GM21360 (cell line): ENCODE measurements at regions not wholly inside any gene's neighbourhood (a gene's known extent, or its start where the extent isn't known, plus 50 kb on each side); places are given as distances from the start of the nearest gene placed in this dataset.

Experiments
- ATAC-seq: cut with Tn5 transposase; IDR thresholded peaks from one replicate; pipeline ENCODE4 v1.9.1; 2021; ENCODE audit warnings: mild to moderate bottlenecking, moderate library complexity; ENCODE audit not compliant: unreplicated experiment

- no peak for ATAC-seq
Observed at GRCh38 chr2:122003196-122003940, 247.9 kb downstream of the TSN start.

- ATAC-seq = no peak
Observed at GRCh38 chr2:122007126-122007525, 251.7 kb downstream of the TSN start.

- ATAC-seq = no peak
Observed at GRCh38 chr2:122007577-122007976, 252.1 kb downstream of the TSN start.

- ATAC-seq = no peak
Observed at GRCh38 chr2:122009561-122009960, 254.1 kb downstream of the TSN start.

GRCh38 chr2:122011493-122012270, 256.2 kb downstream of the TSN start:
- no peak for ATAC-seq

- ATAC-seq = no peak
Observed at GRCh38 chr2:122018736-122019135, 263.3 kb downstream of the TSN start.

- no peak for ATAC-seq
Observed at GRCh38 chr2:122019724-122020123, 264.3 kb downstream of the TSN start.

GRCh38 chr2:122020377-122020776, 264.9 kb downstream of the TSN start:
- ATAC-seq = no peak

GRCh38 chr2:122021941-122022340, 266.5 kb downstream of the TSN start:
- no peak for ATAC-seq

- ATAC-seq = no peak
Observed at GRCh38 chr2:122022531-122022930, 267.1 kb downstream of the TSN start.

GRCh38 chr2:122023059-122023864, 267.8 kb downstream of the TSN start:
- no peak for ATAC-seq

- ATAC-seq = no peak
Observed at GRCh38 chr2:122027510-122028217, 272.2 kb downstream of the TSN start.

- ATAC-seq = no peak
Observed at GRCh38 chr2:122028371-122029100, 273.1 kb downstream of the TSN start.

GRCh38 chr2:122029456-122029855, 274.0 kb downstream of the TSN start:
- no peak for ATAC-seq

- ATAC-seq = no peak
Observed at GRCh38 chr2:122029945-122030344, 274.5 kb downstream of the TSN start.

GRCh38 chr2:122031544-122032263, 276.3 kb downstream of the TSN start:
- no peak for ATAC-seq

- ATAC-seq = no peak
Observed at GRCh38 chr2:122032264-122032645, 276.8 kb downstream of the TSN start.

GRCh38 chr2:122033778-122034177, 278.3 kb downstream of the TSN start:
- ATAC-seq = no peak

GRCh38 chr2:122034344-122034743, 278.9 kb downstream of the TSN start:
- no peak for ATAC-seq

- no peak for ATAC-seq
Observed at GRCh38 chr2:122034777-122035176, 279.3 kb downstream of the TSN start.
